Gastroesophageal sphincter (tissue), 3 donors: ENCODE measurements at regions not wholly inside any gene's neighbourhood (a gene's known extent, or its start where the extent isn't known, plus 50 kb on each side); places are given as distances from the start of the nearest gene placed in this dataset.

Source experiments
- POLR2A ChIP-seq, 2 donors: fragments of 450-650 bp; IDR thresholded peaks; one replicate each; pipeline ENCODE4 v1.6.1; 2017; ENCODE audit warnings: antibody characterized with exemption in 2 of 2, mild to moderate bottlenecking in 2 of 2, moderate library complexity in 1 of 2
- TF ChIP-seq, protein P1 (sequence below), 4 experiments: fragments of 200-600 bp in 2 of 4; fragments of 450-650 bp in 2 of 4; sonication (generic) in 1 of 4; IDR thresholded peaks; one replicate each; pipeline ENCODE4 v1.5.1; 2017 to 2019; ENCODE audit warnings: antibody characterized with exemption in 4 of 4, mild to moderate bottlenecking in 2 of 4, moderate library complexity in 2 of 4

DNA sequence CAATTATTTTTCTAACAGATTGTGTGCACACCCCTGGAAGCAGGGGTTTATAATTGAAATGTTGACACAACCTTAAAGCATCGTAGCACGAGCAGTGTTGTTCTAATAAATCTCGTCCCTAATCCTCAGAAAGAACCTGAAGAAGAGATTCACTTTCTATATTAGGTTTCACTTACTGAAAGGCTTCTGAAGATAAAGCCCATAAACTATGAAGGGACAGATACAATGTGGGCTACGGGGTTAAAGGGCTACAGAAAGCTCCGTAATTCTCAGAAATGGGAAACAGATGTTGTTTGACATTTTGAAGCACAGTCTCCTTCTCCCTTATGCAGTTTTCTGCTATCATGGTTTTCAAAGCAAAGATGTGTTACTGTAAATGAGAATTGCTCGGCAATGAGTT lies 479.6 kb downstream of the GATA3 start:
- TF ChIP-seq POLR2A (IDR thresholded peaks at IDR 0.05): no peak
- TF ChIP-seq, protein P1, sequence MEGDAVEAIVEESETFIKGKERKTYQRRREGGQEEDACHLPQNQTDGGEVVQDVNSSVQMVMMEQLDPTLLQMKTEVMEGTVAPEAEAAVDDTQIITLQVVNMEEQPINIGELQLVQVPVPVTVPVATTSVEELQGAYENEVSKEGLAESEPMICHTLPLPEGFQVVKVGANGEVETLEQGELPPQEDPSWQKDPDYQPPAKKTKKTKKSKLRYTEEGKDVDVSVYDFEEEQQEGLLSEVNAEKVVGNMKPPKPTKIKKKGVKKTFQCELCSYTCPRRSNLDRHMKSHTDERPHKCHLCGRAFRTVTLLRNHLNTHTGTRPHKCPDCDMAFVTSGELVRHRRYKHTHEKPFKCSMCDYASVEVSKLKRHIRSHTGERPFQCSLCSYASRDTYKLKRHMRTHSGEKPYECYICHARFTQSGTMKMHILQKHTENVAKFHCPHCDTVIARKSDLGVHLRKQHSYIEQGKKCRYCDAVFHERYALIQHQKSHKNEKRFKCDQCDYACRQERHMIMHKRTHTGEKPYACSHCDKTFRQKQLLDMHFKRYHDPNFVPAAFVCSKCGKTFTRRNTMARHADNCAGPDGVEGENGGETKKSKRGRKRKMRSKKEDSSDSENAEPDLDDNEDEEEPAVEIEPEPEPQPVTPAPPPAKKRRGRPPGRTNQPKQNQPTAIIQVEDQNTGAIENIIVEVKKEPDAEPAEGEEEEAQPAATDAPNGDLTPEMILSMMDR (IDR thresholded peaks at IDR 0.05): no peak
